Right lobe of liver (tissue), 4 donors: ENCODE measurements at regions not wholly inside any gene's neighbourhood (a gene's known extent, or its start where the extent isn't known, plus 50 kb on each side); places are given as distances from the start of the nearest gene placed in this dataset.

Experiments used
- POLR2A ChIP-seq: fragments of 450-650 bp; IDR thresholded peaks from one replicate; pipeline ENCODE4 v1.6.1; 2017; ENCODE audit warnings: antibody characterized with exemption, mild to moderate bottlenecking
- TF ChIP-seq, protein P1 (sequence below), 4 donors: fragments of 200-600 bp in 3 of 4; fragments of 450-650 bp in 1 of 4; IDR thresholded peaks; one replicate each; pipeline versions ENCODE4 v1.5.1 to v1.8.0; 2016 to 2022; ENCODE audit warnings: antibody characterized with exemption in 4 of 4, mild to moderate bottlenecking in 2 of 4
- donor health status: DM: no; HTN: no; CAD: no.
- donor health status: DM: no; HTN: no; CAD: no.
- donor health status: DM: no; HTN: yes; CAD: no.

GRCh38 chr3:66552846-66553245 lies 52.0 kb upstream of the LRIG1 start:
- TF ChIP-seq, protein P1, sequence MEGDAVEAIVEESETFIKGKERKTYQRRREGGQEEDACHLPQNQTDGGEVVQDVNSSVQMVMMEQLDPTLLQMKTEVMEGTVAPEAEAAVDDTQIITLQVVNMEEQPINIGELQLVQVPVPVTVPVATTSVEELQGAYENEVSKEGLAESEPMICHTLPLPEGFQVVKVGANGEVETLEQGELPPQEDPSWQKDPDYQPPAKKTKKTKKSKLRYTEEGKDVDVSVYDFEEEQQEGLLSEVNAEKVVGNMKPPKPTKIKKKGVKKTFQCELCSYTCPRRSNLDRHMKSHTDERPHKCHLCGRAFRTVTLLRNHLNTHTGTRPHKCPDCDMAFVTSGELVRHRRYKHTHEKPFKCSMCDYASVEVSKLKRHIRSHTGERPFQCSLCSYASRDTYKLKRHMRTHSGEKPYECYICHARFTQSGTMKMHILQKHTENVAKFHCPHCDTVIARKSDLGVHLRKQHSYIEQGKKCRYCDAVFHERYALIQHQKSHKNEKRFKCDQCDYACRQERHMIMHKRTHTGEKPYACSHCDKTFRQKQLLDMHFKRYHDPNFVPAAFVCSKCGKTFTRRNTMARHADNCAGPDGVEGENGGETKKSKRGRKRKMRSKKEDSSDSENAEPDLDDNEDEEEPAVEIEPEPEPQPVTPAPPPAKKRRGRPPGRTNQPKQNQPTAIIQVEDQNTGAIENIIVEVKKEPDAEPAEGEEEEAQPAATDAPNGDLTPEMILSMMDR (IDR thresholded peaks at IDR 0.05) = no peak
- TF ChIP-seq POLR2A = no peak
